ENCODE measurements at regions not wholly inside any gene's neighbourhood (a gene's known extent, or its start where the extent isn't known, plus 50 kb on each side); places are given as distances from the start of the nearest gene placed in this dataset.
"Not testable (repeated sequence)": the region's sequence is repeated elsewhere in the genome, so short reads cannot be mapped to it uniquely, and the experiment has no call there.

DNA sequence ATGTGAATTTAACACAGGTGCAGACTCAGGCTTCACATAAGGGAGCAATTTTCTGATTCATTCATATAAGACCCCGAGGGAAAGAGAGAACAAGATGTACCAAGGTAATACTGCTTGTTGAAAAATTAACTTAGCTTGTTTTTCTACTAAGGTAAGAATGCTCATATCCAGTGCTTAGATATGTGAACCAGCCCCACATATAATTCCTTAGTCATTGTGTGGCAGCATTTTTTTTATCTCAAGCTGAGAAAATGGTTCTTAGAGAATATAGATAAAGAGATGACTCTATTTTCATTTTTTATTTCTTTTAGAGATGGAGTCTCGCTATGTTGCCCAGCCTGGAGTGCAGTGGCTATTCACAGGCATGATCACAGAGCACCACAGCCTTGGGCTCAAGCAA is 121.8 kb upstream of the SEM1 start:
- DNase-seq = no peak

DNA sequence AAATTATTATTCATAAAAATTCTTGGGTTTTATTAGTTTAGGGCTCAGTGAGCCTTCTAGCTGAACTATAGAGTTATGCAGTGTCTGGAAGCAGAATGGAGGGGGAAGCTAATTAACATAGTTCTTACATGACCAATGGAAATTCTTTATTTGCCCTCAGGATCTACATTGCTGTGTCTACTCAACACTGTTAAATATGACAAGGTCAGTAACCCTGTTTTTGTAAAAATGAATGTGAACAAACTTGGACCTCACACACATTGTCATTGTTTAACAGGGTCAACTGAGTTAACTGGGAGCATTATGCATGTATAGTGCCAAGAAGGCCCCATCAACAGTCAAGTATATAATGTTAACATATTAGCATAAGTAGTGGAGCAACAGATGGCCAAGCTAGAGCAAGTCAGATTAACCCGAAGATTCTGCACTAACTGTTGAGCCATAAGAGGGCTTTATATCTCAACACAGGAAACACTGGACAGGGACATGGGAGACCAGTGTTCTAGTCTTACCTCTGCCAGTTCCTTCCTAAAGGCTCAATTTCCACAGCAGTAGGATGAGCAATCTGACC is 122.5 kb upstream of the SEM1 start:
- DNase-seq = no peak

DNA sequence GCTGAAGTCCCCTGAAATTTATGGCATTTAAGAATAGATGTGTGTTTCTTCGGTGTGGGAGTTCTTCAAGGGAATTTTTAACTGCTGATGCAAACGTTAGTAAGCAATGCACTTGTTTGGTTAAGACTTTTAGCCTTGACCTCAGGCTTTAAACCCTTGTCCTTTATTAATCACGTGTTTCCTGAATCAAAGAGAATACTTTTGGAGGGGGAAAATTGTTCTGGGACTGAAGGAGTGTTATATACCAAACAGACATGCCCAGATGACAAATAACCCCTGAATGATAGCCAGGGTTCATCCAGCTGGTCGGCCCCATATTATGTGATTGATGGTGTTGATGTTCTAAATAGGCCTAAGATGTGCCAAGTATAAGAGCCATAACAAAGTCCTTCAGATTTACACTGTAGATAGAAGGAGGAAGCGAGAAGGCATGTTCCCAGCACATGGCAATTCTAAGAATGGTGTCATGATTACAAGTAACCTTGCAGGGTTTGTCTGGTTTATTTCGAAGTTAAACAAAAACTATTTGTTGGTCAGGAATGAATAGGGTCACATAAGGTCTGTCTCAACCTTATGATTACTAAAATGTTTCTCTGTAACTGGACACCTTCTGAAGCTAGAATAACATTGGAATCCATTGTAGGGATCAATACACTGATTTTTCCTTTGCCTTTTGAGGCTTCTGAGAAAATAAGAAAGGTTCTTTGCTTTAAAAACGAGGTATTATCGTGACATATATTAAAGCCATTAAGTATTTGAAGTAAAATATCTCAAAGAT is 124.2 kb upstream of the SEM1 start:
- DNase-seq = no peak

DNA sequence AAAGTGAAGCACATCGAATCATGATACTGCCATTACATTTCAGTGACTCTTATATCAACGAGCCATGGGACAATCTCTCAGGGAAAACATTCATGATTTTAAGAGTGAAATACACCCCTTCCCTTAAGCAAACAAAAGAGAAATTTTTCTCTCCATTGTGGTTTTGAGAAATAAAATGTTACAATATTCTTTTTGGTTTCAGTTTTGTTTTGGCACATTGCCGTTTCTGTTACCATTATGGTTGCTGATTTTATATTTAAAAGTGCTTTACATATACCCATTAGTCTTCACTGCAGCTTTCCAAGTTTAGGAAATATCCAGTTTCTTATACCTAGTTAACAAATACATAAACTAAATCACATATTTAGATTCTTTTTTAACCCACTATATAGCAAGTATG is 126.8 kb upstream of the SEM1 start:
- no peak for DNase-seq

DNA sequence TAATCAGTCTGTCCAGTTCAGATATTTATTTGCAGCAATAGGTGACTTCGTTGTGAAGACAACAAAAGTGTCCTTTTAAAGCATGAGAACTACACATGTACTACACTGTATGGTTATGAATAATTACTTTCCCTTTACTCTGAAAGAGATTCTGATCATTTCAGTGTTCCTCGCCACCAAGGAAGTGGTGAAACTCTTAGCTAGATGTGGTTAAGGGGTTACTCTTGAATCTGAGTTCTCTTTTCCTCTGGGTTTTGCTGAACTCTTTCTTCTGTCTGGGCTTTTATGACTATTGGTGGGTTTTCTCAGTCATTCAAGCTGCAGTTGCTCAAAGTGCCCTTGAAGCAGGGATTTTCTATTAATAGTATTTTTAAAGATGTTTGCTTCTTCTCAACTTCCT is 127.9 kb upstream of the SEM1 start:
- no peak for DNase-seq

DNA sequence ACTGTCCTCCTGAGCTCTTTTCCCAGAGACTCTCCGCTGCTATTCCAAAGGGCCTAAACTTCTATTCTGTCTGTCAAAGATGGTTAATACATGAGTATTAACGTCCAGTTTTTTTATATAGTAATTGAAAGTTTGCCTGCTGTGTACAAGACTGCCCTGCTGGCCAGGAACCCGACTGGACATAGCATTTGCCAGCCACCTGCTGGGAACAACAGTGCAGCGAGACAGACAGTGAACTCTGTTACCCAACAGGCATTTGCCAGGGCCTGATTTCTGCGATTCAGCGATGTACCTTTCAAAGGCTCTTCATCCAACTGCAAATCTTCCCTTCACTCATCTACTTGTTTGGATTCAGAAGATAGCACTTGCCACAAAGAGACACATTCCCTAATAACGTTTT is 128.8 kb upstream of the SEM1 start:
- no peak for DNase-seq

DNA sequence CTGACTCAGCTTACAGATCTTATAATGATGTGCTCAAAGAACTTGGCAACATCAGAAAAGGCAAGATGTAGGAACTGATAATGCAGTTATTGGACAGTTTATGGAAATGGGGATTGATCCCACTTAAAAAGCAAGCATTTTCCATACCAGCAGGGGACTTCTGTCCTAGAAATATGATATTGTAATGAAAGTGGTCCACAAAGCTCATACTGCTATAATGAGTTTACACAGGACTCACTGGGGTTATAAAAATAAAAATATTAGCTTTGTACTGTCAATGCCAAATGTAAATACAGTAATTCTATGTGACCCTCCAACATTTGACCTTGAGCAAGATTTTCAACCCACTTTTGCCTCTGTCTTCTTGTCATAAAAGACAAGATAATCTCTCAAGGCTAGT is 145.5 kb upstream of the SEM1 start:
- no peak for DNase-seq

DNA sequence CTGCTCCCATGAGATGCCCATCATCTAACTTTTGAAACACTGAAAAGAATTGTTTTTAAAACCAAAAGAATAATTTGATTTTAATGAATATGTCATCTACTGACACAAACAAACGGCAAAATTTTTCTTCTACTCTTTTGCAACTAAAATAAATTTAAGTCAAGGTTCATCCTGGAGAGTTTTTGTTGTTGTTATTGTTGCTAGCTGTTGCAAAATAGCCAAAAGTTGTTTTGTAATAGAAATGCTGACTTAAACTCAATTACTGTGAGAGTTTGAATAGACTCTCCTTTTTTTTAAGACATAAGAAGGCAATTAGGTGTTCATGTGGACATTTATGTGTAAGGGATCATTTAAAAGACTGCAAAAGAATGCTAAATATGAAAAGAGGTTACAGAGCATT is 146.0 kb upstream of the SEM1 start:
- DNase-seq = no peak

DNA sequence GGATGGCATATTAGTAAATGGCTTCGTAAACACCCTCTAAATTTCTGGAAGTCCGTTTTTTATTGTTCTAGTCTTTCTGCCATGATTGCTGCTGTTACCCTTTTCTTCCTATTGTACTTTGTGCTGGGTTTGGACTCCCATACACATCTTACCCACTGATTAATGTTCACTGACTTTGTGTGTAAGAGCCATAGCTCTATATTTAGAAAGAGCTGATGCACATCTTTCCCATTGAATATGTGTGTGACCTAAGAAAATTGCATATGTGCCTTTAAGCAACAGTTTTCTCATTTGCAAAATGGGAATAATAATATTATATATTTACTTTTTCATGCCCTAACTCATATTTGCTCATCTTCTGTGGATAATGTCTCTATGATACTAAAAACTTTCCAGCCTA is 135.8 kb upstream of the DLX6 start:
- no peak for DNase-seq

DNA sequence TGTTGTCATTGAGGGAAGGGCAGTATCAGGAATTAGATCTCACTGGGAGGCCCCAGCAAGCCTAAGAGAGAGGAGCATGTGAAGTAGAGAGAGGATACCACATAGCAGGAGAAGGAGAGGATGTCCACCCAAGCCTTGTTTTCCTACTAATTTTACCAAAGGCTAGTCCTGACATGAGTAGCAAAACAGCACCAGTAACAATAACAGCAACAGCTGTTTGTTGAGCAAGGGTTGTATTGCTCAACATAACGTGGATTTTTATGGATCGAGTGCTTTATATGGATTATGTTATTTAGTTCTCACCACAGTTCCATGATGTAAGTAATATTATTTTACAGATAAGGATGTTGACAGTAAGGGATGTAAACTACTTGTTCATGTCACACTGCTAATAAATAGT is 135.2 kb upstream of the DLX6 start:
- DNase-seq = no peak

DNA sequence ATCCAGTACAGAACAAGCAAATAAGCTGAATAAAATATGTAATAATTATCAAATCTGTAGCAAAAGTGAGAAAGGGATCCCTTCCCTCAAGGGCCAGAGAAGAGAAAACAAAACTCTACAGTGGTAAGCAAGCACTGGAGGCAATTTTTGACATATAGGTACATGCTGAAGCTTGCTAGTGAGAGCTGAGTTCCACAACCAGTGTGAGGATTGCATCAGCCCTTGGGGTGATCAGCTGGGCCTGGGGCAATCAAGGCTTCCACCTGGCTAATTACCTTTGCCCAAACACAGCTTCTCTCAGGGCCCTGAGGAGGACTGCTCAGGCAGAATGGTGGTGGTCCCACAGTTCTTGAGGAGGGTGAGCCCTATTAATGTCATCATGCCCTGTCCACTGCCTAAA is 134.4 kb upstream of the DLX6 start:
- DNase-seq = no peak

DNA sequence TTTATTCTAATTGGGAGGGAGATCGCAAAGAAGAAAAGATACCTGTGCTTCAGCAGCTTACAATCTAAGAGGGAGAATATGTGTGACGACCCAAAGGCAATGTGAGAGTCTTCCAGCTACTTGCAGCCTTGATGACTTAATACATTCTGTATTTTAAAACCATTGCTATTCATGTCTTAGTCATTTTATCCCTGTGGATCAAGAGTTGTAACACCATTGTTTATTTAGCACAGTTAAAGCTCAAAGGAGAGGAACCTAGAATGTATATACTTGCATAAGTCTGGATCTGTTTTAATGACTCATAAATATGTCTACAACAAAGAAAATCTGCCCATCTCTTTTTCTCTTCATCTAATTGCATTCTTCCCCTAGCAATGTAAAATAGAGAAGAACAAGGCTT is 117.9 kb upstream of the DLX6 start:
- DNase-seq = no peak

DNA sequence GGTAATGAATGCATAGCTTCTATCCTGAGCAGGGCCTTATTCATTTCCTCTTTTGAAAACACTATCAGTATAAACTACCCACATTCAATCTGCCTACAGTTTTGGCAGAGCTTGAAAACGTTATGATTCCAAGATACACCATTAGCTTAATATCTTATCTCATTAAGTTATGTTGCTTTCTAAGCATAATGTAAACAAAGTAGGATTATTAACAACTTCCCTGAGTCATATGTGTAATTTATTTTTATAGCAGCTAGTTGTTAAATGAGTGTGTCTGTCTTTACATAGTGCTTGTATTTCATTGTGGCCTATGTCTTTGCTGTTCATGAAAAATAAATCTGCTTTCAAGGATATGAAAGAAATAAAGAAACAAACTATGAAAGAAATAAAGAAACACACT is 106.2 kb upstream of the DLX6 start:
- no peak for DNase-seq

DNA sequence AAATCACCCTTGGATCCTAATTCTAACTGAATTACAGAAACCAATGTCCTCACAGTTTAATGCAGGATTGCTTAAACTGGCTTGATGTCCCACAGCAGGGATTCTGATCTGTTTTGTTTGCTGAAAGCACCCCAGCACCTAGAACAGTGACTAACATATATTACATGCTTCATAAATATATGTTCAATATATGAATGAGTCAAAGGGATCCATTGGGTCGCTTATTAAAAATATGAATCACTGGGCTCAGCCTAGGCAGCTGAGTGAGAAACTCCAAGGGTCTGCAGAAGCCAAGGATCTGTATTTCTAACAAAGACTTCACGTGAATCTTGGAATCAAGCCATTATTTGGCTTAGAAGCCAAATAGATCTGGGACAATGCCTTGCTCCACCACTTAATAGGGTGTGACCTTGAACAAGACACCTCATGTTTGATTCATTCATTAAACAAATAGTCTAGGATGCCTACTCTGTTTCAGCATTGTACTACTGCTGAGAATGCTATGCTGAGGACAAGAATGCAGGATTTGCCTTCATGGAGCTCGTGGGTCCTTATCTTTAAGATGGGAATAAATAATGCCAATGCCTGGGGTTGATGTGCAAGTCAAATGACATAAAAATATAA is 103.4 kb upstream of the DLX6 start:
- peak; percentile 57 for DNase-seq

DNA sequence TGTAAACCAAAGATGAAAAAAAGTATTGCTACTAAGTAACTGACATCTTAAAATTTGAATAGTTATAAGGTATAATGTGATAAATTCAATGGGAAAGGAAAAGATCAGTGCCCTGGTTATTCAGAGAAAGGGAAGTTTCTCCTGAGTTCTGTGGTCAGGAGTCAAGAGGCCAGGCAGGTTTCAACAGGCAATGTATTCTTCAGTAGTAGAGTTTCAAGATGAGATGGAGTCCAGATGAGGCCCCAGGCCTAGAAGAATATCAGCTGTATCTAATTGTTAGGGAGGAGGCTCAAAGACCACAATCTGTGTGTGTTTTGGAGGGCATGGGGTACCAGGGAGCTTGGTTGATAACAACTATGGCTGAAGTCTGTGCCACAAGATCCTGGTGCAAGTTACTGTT is 101.4 kb upstream of the DLX6 start:
- no peak for DNase-seq

DNA sequence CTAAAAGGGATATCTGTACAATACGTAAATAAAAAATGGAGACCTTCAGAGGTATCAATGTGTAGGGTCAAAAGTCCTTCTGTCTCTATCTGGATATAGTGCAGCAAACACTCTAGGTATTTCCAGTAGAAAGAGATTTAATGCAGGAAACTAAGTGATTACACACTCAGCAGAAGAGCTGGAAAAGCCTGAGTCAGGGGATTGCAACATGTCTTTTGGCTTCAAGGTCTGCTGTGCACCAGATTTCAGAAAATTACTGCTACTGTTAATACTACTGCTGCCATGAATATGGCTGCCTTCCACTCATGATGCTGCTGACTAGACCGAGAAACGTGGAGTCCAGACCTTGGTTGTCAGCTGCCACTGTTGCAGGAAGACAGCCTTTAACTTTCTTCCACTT is 94.9 kb upstream of the DLX6 start:
- DNase-seq = no peak

DNA sequence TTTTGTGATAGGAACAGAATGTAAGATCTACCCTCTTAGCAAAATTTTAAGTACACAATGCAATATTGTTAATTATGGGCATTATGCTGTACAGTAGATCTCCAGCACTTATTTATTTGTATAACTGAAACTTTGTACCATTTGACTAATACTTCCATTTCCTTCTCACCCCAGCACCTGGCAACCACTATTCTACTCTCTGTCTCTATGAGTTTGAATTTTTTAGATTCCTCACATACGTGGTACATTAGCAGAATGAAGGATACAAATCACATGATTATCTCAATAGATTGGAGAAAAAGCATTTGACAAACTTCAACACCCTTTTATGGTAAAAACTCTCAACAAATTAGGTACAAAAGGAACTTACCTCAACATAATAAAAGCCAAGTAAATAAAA is 90.3 kb upstream of the DLX6 start:
- DNase-seq = no peak

DNA sequence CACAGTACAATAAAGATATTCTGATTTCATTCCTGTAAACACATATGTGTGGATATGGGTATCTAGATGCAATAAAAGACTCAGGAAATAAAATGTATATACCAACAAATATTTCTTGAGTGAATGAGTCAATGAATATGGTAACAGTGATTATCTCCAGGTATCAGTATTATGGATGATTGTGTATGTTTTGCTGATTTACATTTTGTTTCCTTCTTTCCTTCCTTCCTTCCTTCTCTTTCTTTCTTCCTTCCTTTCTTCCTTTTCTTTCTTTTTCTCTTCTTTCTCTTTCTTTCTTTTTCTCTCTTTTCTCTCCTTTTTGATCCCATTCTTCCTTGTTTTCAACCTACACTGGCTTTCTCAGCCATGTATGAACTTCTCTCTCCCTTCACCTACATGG is 85.3 kb upstream of the DLX6 start:
- no peak for DNase-seq

DNA sequence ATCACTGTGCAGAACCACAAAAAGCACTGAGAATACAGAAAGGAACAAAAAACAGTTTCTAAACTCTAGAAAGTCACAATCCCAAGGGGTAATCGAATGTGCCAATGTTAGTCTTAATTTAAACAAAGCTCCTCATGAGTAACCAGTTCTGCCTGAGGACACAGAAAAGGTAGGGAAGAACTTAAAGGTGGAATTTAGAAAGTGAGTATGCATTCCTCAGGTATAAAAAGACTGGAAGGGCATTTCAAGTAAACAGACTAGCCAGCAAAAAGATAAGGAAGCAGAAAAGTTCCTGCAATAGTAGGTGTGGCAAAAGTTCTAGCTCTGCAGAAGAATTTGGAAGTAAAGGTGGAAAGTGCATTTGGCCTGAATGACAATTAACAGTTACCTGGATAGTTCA is 84.6 kb upstream of the DLX6 start:
- DNase-seq = no peak

DNA sequence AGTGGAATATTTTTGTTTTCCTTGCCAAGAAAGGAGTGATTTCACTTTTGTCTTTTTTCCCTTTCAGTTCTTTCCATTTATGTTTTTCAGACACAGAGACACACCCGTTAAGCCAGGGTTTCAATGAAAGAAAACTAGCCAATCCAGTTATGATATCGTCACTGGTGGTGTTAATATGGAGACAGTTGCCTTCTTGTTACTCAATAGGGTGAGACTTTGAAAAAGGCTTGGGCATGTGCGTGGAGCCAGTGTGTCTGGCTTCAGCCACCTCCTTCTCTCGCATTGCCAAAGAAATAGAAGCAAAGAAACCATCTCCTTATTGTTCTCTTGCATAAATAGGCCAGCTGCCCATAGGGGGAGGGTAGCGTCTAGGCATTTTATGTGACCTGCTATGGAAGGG is 84.1 kb upstream of the DLX6 start:
- peak; percentile 16 for DNase-seq

DNA sequence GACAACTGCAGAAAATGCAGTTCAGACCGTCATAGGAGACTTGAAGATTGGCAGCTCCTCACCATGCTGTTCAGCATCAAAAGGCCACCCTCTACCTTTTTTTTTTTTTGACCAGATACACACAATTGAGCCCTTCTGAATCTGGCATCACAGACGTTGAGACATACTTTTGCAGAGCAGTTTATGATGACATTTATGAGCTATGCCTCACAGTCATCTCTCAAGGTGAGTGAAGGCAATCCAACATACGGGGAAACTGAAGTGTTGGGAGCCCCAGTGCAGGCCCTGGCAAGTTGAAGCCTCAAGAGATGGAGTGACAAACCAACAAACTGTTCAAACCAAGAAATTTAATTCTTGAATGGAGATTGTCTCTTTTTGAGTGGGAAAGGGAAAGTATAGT is 83.6 kb upstream of the DLX6 start:
- DNase-seq = no peak

DNA sequence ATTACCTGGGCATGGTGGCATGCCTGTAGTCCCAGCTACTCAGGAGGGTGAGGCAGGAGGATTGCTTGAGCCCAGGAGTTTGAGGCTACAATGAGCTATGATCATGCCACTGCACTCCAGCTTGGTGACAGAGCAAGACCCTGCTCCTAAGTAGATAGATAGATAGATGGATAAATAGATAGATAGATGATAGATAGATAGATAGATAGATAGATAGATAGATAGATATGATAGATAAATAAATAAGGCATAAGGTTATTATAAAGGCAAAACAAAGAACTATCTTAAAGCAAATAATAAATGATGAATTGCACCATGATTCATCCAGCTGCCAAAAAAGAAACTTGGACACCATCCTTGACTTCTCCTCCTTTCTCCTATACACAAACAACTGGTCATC is 82.0 kb upstream of the DLX6 start:
- not testable (repeated sequence) for DNase-seq

DNA sequence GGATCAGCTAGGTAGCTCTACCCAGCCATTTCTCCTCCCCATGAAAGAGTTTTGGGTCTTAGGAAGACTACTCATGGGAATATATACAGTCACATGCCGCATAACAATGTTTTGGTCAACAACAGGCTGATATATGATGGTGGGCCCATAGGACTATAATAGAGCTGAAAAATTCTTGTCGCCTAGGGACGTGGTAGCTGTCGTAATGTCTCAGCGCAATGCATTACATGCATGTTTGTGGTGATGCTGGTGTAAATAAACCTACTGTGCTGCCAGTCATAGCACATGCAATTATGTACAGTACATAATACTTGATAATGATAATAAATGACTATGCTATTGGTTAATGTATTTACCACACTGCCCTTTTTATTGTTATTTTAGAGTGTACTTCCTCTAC is 78.2 kb upstream of the DLX6 start:
- DNase-seq = no peak

DNA sequence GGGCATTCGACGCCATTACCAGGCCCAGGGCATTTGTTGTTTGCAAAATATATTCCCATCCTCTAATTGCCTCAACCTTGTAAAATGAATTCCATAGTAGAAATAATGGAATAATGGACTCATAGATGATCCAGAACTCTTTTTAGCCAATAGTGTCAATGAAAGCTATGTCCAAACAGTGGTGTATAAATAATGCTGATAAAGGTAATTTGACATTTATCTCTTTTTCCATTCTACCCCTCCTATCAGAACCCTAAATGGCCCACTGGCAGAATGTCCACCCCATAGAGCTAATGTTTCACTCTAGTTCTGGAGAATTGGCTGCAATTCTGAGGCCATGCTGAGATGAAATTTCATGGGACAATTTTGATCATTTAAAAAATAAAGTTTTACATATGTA is 76.4 kb upstream of the DLX6 start:
- DNase-seq = no peak

DNA sequence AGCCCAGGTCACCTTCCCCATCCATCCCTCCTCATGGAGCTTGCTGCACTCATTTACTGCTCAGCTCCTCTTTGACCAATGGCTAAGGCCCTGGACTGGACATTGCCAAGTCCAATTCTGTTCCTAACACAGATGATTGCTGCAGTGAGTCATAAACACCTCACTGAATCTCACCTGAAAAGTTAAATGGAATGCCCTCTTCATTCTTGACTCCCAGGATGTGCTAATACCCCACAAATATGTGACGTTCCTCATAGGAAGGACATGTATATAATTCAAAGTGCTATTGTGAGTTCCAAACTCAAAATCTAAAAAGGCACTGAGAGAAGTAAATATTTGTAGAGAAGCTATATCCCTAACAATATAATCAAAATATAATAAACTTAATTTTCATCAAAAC is 73.5 kb upstream of the DLX6 start:
- DNase-seq = no peak

All from NCI-H2029 (cell line).